DOHH2 (cell line): ENCODE measurements at regions not wholly inside any gene's neighbourhood (a gene's known extent, or its start where the extent isn't known, plus 50 kb on each side); places are given as distances from the start of the nearest gene placed in this dataset.

Experiments used
- H3F3A ChIP-seq: fragments of 200-600 bp; sonication (generic), shearing (Covaris generic); 2 replicates; pipeline ENCODE4 v1.6.0; 2016; ENCODE audit warnings: antibody characterized with exemption, mild to moderate bottlenecking; ENCODE audit not compliant: control insufficient read depth, insufficient read depth
- H3K27ac ChIP-seq: fragments of 200-600 bp; sonication (generic); 2 replicates; pipeline ENCODE4 v1.5.1; 2014; ENCODE audit warnings: low read depth, mild to moderate bottlenecking, low read length, moderate library complexity
- H3K27me3 ChIP-seq: fragments of 200-600 bp; sonication (generic); 2 replicates; pipeline ENCODE4 v1.6.1; 2014; ENCODE audit warnings: mild to moderate bottlenecking, low read length, mixed read lengths; ENCODE audit not compliant: control insufficient read depth
- H3K36me3 ChIP-seq: fragments of 200-600 bp; sonication (generic); 2 replicates; pipeline ENCODE4 v1.6.1; 2014; ENCODE audit warnings: mild to moderate bottlenecking, low read length, moderate library complexity, mixed read lengths; ENCODE audit not compliant: control insufficient read depth
- H3K4me1 ChIP-seq: fragments of 200-600 bp; sonication (generic); 2 replicates; pipeline ENCODE4 v1.6.1; 2014; ENCODE audit warnings: mild to moderate bottlenecking, low read length, mixed read lengths; ENCODE audit not compliant: control insufficient read depth
- H3K4me2 ChIP-seq: fragments of 200-600 bp; sonication (generic); 2 replicates; pipeline ENCODE4 v1.6.0; 2014; ENCODE audit warnings: mild to moderate bottlenecking, low read length, moderate library complexity
- H3K4me3 ChIP-seq: fragments of 200-600 bp; sonication (generic); 2 replicates; pipeline ENCODE4 v1.5.1; 2014; ENCODE audit warnings: mild to moderate bottlenecking, low read length, mixed read lengths
- H3K79me2 ChIP-seq: fragments of 200-600 bp; sonication (generic); 2 replicates; pipeline ENCODE4 v1.6.1; 2014; ENCODE audit warnings: mild to moderate bottlenecking, low read length, mixed read lengths; ENCODE audit not compliant: control insufficient read depth
- H3K9me2 ChIP-seq: fragments of 200-600 bp; sonication (generic); replicated peaks from 2 replicates; pipeline ENCODE4 v1.6.1; 2014; ENCODE audit warnings: mild to moderate bottlenecking, low read length, mixed read lengths; ENCODE audit not compliant: control insufficient read depth
- H3K9me3 ChIP-seq: fragments of 200-600 bp; sonication (generic); 2 replicates; pipeline ENCODE4 v1.6.1; 2014; ENCODE audit warnings: antibody characterized with exemption, low read length, mixed read lengths; ENCODE audit not compliant: control insufficient read depth, insufficient read depth
- H4K20me1 ChIP-seq: fragments of 200-600 bp; sonication (generic); 2 replicates; pipeline ENCODE4 v1.6.0; 2014; ENCODE audit warnings: low read depth, mild to moderate bottlenecking, antibody characterized with exemption, low read length, moderate library complexity; ENCODE audit not compliant: control insufficient read depth, insufficient read depth
- CTCF ChIP-seq: fragments of 200-600 bp; sonication (generic); IDR thresholded peaks from one replicate; pipeline ENCODE4 v1.5.1; 2014; ENCODE audit warnings: antibody characterized with exemption, mild to moderate bottlenecking, low read depth, low read length; ENCODE audit not compliant: poor library complexity, severe bottlenecking
- EZH2phosphoT487 ChIP-seq: fragments of 200-600 bp; sonication (generic); IDR thresholded peaks from 2 replicates; pipeline ENCODE4 v1.6.1; 2017; ENCODE audit warnings: borderline replicate concordance, mild to moderate bottlenecking, antibody characterized with exemption, low read length, moderate library complexity, mixed read lengths

DNA sequence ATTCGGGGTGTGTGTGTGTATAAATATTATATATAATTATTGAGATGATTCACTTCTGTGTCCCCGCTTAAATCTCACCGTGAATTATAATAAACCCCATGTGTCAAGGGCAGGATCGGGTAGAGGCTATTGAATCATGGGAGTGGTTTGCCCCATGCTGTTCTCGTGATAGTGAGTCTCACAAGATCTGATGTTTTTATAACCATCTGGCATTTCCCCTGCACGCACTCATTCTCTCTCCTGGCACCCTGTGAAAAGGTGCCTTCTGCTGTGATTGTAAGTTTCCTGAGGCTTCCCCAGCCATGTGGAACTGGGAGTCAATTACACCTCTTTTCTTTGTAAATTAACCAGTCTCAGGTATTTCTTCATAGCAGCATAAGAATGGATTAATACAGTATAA, 851.4 kb upstream of the AGA start:
- Histone ChIP-seq H3K36me3 (no peaks in the 10 kb centered on the region), H3K79me2 (no peaks in the 10 kb centered on the region), H3K4me1 (no peaks in the 10 kb centered on the region), H4K20me1 (no peaks in the 10 kb centered on the region), H3K4me2 (no peak overlapping the region), H3K9me2 (no peaks in the 10 kb centered on the region), H3K27me3 (no peaks in the 10 kb centered on the region), H3K4me3 (no peak overlapping the region), H3K9me3 (no peaks in the 10 kb centered on the region), H3K27ac (no peak overlapping the region), H3F3A (no peaks in the 10 kb centered on the region)
- TF ChIP-seq EZH2phosphoT487: no peak
- TF ChIP-seq CTCF: no peak

DNA sequence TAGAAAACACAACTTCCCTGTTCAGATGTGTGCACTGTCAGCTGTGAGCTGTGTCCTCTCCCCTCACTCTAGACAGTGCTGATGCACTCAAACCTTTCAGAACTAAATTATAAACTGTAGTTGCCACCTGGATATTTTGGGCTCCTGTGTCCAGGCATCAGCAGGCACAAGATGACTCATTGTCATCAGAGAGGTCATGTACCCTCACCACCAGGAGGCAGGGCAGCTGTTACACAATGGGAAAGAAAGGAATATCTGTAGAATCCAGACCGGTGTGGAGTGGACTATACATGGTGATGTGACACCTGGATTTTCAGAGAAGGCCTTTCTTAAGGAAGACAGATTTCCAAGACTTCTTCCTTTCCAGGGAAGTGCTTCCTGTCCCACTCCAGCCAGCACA, 854.4 kb upstream of the AGA start:
- Histone ChIP-seq H3K9me2 (no peaks in the 10 kb centered on the region), H3K27ac (no peak overlapping the region), H3K9me3 (no peaks in the 10 kb centered on the region), H3K4me3 (no peak overlapping the region), H3K27me3 (no peaks in the 10 kb centered on the region), H3K4me1 (no peaks in the 10 kb centered on the region), H3K79me2 (no peaks in the 10 kb centered on the region), H3K4me2 (no peak overlapping the region), H3K36me3 (no peaks in the 10 kb centered on the region), H3F3A (no peaks in the 10 kb centered on the region), H4K20me1 (no peaks in the 10 kb centered on the region)
- TF ChIP-seq CTCF (no peak), EZH2phosphoT487 (no peak)

- no peaks in the 10 kb centered on the region for H3K36me3 ChIP-seq
- H4K20me1 ChIP-seq: no peaks in the 10 kb centered on the region
- no peaks in the 10 kb centered on the region for H3K9me2 ChIP-seq
- no peaks in the 10 kb centered on the region for H3K27me3 ChIP-seq
- no peak overlapping the region for H3K27ac ChIP-seq
- no peak overlapping the region for H3K4me2 ChIP-seq
- H3K4me3 ChIP-seq: no peak overlapping the region
- H3K4me1 ChIP-seq: no peaks in the 10 kb centered on the region
- H3K79me2 ChIP-seq: no peaks in the 10 kb centered on the region
- no peaks in the 10 kb centered on the region for H3F3A ChIP-seq
- no peaks in the 10 kb centered on the region for H3K9me3 ChIP-seq
- TF ChIP-seq EZH2phosphoT487 (no peak), CTCF (no peak)
Measured at GRCh38 chr4:178306565-178306964, 864.3 kb upstream of the AGA start.

DNA sequence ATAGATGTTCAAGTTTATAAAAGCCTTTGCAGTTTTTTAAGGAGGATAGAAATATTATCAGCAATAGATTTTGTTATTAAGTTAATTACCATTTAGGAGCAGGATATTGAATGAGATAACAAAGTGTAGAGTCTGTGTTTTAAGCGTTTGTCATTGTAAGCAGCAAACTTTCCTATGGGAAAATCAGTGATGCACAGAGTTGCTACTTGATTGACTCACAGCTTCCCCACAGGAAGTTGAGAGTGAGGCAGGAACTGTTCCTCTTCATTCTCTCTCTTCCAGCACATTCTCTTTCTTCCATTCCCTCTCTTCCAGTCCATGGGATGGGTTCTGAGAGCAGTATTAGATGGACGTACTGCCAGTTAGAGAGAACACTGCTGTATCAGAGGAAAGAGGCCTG, 867.7 kb upstream of the AGA start:
- TF ChIP-seq EZH2phosphoT487: no peak
- no peak for TF ChIP-seq CTCF
- no peaks in the 10 kb centered on the region for H3K4me1 ChIP-seq
- H3K4me2 ChIP-seq: no peak overlapping the region
- no peak overlapping the region for H3K27ac ChIP-seq
- no peak overlapping the region for H3K4me3 ChIP-seq
- no peaks in the 10 kb centered on the region for H3K9me3 ChIP-seq
- H4K20me1 ChIP-seq: no peaks in the 10 kb centered on the region
- no peaks in the 10 kb centered on the region for H3K27me3 ChIP-seq
- no peaks in the 10 kb centered on the region for H3K79me2 ChIP-seq
- H3K9me2 ChIP-seq: no peaks in the 10 kb centered on the region
- no peaks in the 10 kb centered on the region for H3F3A ChIP-seq
- no peaks in the 10 kb centered on the region for H3K36me3 ChIP-seq
